ENCODE measurements at regions not wholly inside any gene's neighbourhood (a gene's known extent, or its start where the extent isn't known, plus 50 kb on each side); places are given as distances from the start of the nearest gene placed in this dataset.

GRCh38 chr10:120015064-120015463 lies 122.5 kb downstream of the SEC23IP start:
- 90 to 93% methylated on average over 5 of the region's 5 CpGs for WGBS, 2 donors
- no peaks in the 10 kb centered on the region for H3K9me3 ChIP-seq (ENCODE audit: control insufficient read depth in 2 of 2, insufficient read depth in 1 of 2, low read depth in 1 of 2, low read length in 1 of 2)
- H3K4me3 ChIP-seq (ENCODE audit: low read depth in 1 of 2, low read length in 2 of 2) = no peak overlapping the region
- peaks cover 3 to 6% of the 10 kb centered on the region in 2 donors for H3K4me1 ChIP-seq (ENCODE audit: control insufficient read depth in 2 of 2, insufficient read depth in 2 of 2, low read length in 1 of 2)
- H3K36me3 ChIP-seq (ENCODE audit: control insufficient read depth in 2 of 2, insufficient read depth in 2 of 2, low read length in 1 of 2) = no peaks in the 10 kb centered on the region
- H3K27me3 ChIP-seq (ENCODE audit: control insufficient read depth in 1 of 2, insufficient read depth in 2 of 2, low read length in 2 of 2) = peaks cover 0 to 3% of the 10 kb centered on the region in 2 donors
- H3K27ac ChIP-seq (ENCODE audit: low read depth in 2 of 2, low read length in 1 of 2) = no peak overlapping the region

GRCh38 chr10:120016906-120017305 lies 124.4 kb downstream of the SEC23IP start:
- H3K27me3 ChIP-seq (ENCODE audit: control insufficient read depth in 1 of 2, insufficient read depth in 2 of 2, low read length in 2 of 2) = no peaks in the 10 kb centered on the region
- no peak overlapping the region for H3K4me3 ChIP-seq (ENCODE audit: low read depth in 1 of 2, low read length in 2 of 2)
- 92 to 97% methylated on average over 1 of the region's 1 CpG for WGBS, 2 donors
- no peaks in the 10 kb centered on the region for H3K4me1 ChIP-seq (ENCODE audit: control insufficient read depth in 2 of 2, insufficient read depth in 2 of 2, low read length in 1 of 2)
- H3K36me3 ChIP-seq (ENCODE audit: control insufficient read depth in 2 of 2, insufficient read depth in 2 of 2, low read length in 1 of 2) = no peaks in the 10 kb centered on the region
- no peak overlapping the region for H3K27ac ChIP-seq (ENCODE audit: low read depth in 2 of 2, low read length in 1 of 2)
- no peaks in the 10 kb centered on the region for H3K9me3 ChIP-seq (ENCODE audit: control insufficient read depth in 2 of 2, insufficient read depth in 1 of 2, low read depth in 1 of 2, low read length in 1 of 2)

GRCh38 chr10:120017733-120018417 lies 125.3 kb downstream of the SEC23IP start:
- Histone ChIP-seq H3K27ac (ENCODE audit: low read depth in 2 of 2, low read length in 1 of 2) (no peak overlapping the region), H3K27me3 (ENCODE audit: control insufficient read depth in 1 of 2, insufficient read depth in 2 of 2, low read length in 2 of 2) (no peaks in the 10 kb centered on the region), H3K9me3 (ENCODE audit: control insufficient read depth in 2 of 2, insufficient read depth in 1 of 2, low read depth in 1 of 2, low read length in 1 of 2) (no peaks in the 10 kb centered on the region), H3K36me3 (ENCODE audit: control insufficient read depth in 2 of 2, insufficient read depth in 2 of 2, low read length in 1 of 2) (no peaks in the 10 kb centered on the region), H3K4me3 (ENCODE audit: low read depth in 1 of 2, low read length in 2 of 2) (no peak overlapping the region), H3K4me1 (ENCODE audit: control insufficient read depth in 2 of 2, insufficient read depth in 2 of 2, low read length in 1 of 2) (no peaks in the 10 kb centered on the region)
- 55 to 71% methylated on average over 6 of the region's 6 CpGs for WGBS, 2 donors

GRCh38 chr10:120018695-120019094 lies 126.2 kb downstream of the SEC23IP start:
- WGBS, 2 donors = 92 to 93% methylated on average over 5 of the region's 5 CpGs
- Histone ChIP-seq H3K4me1 (ENCODE audit: control insufficient read depth in 2 of 2, insufficient read depth in 2 of 2, low read length in 1 of 2) (no peaks in the 10 kb centered on the region), H3K9me3 (ENCODE audit: control insufficient read depth in 2 of 2, insufficient read depth in 1 of 2, low read depth in 1 of 2, low read length in 1 of 2) (no peaks in the 10 kb centered on the region), H3K27ac (ENCODE audit: low read depth in 2 of 2, low read length in 1 of 2) (no peak overlapping the region), H3K36me3 (ENCODE audit: control insufficient read depth in 2 of 2, insufficient read depth in 2 of 2, low read length in 1 of 2) (no peaks in the 10 kb centered on the region), H3K27me3 (ENCODE audit: control insufficient read depth in 1 of 2, insufficient read depth in 2 of 2, low read length in 2 of 2) (no peaks in the 10 kb centered on the region), H3K4me3 (ENCODE audit: low read depth in 1 of 2, low read length in 2 of 2) (no peak overlapping the region)

GRCh38 chr10:120019568-120019967 lies 127.0 kb downstream of the SEC23IP start:
- WGBS, 2 donors = 55 to 72% methylated on average over 1 of the region's 1 CpG
- H3K27me3 ChIP-seq (ENCODE audit: control insufficient read depth in 1 of 2, insufficient read depth in 2 of 2, low read length in 2 of 2) = no peaks in the 10 kb centered on the region
- H3K9me3 ChIP-seq (ENCODE audit: control insufficient read depth in 2 of 2, insufficient read depth in 1 of 2, low read depth in 1 of 2, low read length in 1 of 2) = no peaks in the 10 kb centered on the region
- H3K27ac ChIP-seq (ENCODE audit: low read depth in 2 of 2, low read length in 1 of 2) = no peak overlapping the region
- no peaks in the 10 kb centered on the region for H3K36me3 ChIP-seq (ENCODE audit: control insufficient read depth in 2 of 2, insufficient read depth in 2 of 2, low read length in 1 of 2)
- H3K4me3 ChIP-seq (ENCODE audit: low read depth in 1 of 2, low read length in 2 of 2) = no peak overlapping the region
- no peaks in the 10 kb centered on the region for H3K4me1 ChIP-seq (ENCODE audit: control insufficient read depth in 2 of 2, insufficient read depth in 2 of 2, low read length in 1 of 2)

- 51 to 53% methylated on average over 7 of the region's 7 CpGs for WGBS, 2 donors
- Histone ChIP-seq H3K9me3 (ENCODE audit: control insufficient read depth in 2 of 2, insufficient read depth in 1 of 2, low read depth in 1 of 2, low read length in 1 of 2) (no peaks in the 10 kb centered on the region), H3K36me3 (ENCODE audit: control insufficient read depth in 2 of 2, insufficient read depth in 2 of 2, low read length in 1 of 2) (no peaks in the 10 kb centered on the region), H3K27me3 (ENCODE audit: control insufficient read depth in 1 of 2, insufficient read depth in 2 of 2, low read length in 2 of 2) (no peaks in the 10 kb centered on the region), H3K4me1 (ENCODE audit: control insufficient read depth in 2 of 2, insufficient read depth in 2 of 2, low read length in 1 of 2) (no peaks in the 10 kb centered on the region), H3K27ac (ENCODE audit: low read depth in 2 of 2, low read length in 1 of 2) (no peak overlapping the region), H3K4me3 (ENCODE audit: low read depth in 1 of 2, low read length in 2 of 2) (no peak overlapping the region)
Observed at GRCh38 chr10:120022357-120022756, 129.8 kb downstream of the SEC23IP start.

- Histone ChIP-seq H3K4me3 (ENCODE audit: low read depth in 1 of 2, low read length in 2 of 2) (no peak overlapping the region), H3K27ac (ENCODE audit: low read depth in 2 of 2, low read length in 1 of 2) (no peak overlapping the region), H3K36me3 (ENCODE audit: control insufficient read depth in 2 of 2, insufficient read depth in 2 of 2, low read length in 1 of 2) (no peaks in the 10 kb centered on the region), H3K27me3 (ENCODE audit: control insufficient read depth in 1 of 2, insufficient read depth in 2 of 2, low read length in 2 of 2) (no peaks in the 10 kb centered on the region), H3K9me3 (ENCODE audit: control insufficient read depth in 2 of 2, insufficient read depth in 1 of 2, low read depth in 1 of 2, low read length in 1 of 2) (no peaks in the 10 kb centered on the region), H3K4me1 (ENCODE audit: control insufficient read depth in 2 of 2, insufficient read depth in 2 of 2, low read length in 1 of 2) (no peaks in the 10 kb centered on the region)
- 42 to 82% methylated on average over 1 of the region's 1 CpG for WGBS, 2 donors
Observed at GRCh38 chr10:120034236-120034635, 141.7 kb downstream of the SEC23IP start.

GRCh38 chr10:120039046-120039445 lies 146.5 kb downstream of the SEC23IP start:
- Histone ChIP-seq H3K27ac (ENCODE audit: low read depth in 2 of 2, low read length in 1 of 2) (no peak overlapping the region), H3K36me3 (ENCODE audit: control insufficient read depth in 2 of 2, insufficient read depth in 2 of 2, low read length in 1 of 2) (no peaks in the 10 kb centered on the region), H3K4me3 (ENCODE audit: low read depth in 1 of 2, low read length in 2 of 2) (no peak overlapping the region), H3K4me1 (ENCODE audit: control insufficient read depth in 2 of 2, insufficient read depth in 2 of 2, low read length in 1 of 2) (no peaks in the 10 kb centered on the region), H3K27me3 (ENCODE audit: control insufficient read depth in 1 of 2, insufficient read depth in 2 of 2, low read length in 2 of 2) (no peaks in the 10 kb centered on the region), H3K9me3 (ENCODE audit: control insufficient read depth in 2 of 2, insufficient read depth in 1 of 2, low read depth in 1 of 2, low read length in 1 of 2) (no peaks in the 10 kb centered on the region)

- no peaks in the 10 kb centered on the region for H3K4me1 ChIP-seq (ENCODE audit: control insufficient read depth in 2 of 2, insufficient read depth in 2 of 2, low read length in 1 of 2)
- WGBS, 2 donors = 85 to 86% methylated on average over 6 of the region's 6 CpGs
- H3K36me3 ChIP-seq (ENCODE audit: control insufficient read depth in 2 of 2, insufficient read depth in 2 of 2, low read length in 1 of 2) = no peaks in the 10 kb centered on the region
- H3K4me3 ChIP-seq (ENCODE audit: low read depth in 1 of 2, low read length in 2 of 2) = no peak overlapping the region
- H3K27me3 ChIP-seq (ENCODE audit: control insufficient read depth in 1 of 2, insufficient read depth in 2 of 2, low read length in 2 of 2) = no peaks in the 10 kb centered on the region
- no peak overlapping the region for H3K27ac ChIP-seq (ENCODE audit: low read depth in 2 of 2, low read length in 1 of 2)
- H3K9me3 ChIP-seq (ENCODE audit: control insufficient read depth in 2 of 2, insufficient read depth in 1 of 2, low read depth in 1 of 2, low read length in 1 of 2) = no peaks in the 10 kb centered on the region
Observed at GRCh38 chr10:120039826-120040225, 147.3 kb downstream of the SEC23IP start.

- Histone ChIP-seq H3K27me3 (ENCODE audit: control insufficient read depth in 1 of 2, insufficient read depth in 2 of 2, low read length in 2 of 2) (no peaks in the 10 kb centered on the region), H3K4me1 (ENCODE audit: control insufficient read depth in 2 of 2, insufficient read depth in 2 of 2, low read length in 1 of 2) (no peaks in the 10 kb centered on the region), H3K27ac (ENCODE audit: low read depth in 2 of 2, low read length in 1 of 2) (no peak overlapping the region), H3K4me3 (ENCODE audit: low read depth in 1 of 2, low read length in 2 of 2) (no peak overlapping the region), H3K9me3 (ENCODE audit: control insufficient read depth in 2 of 2, insufficient read depth in 1 of 2, low read depth in 1 of 2, low read length in 1 of 2) (no peaks in the 10 kb centered on the region), H3K36me3 (ENCODE audit: control insufficient read depth in 2 of 2, insufficient read depth in 2 of 2, low read length in 1 of 2) (no peaks in the 10 kb centered on the region)
- WGBS, 2 donors = 80 to 81% methylated on average over 12 of the region's 12 CpGs
Observed at GRCh38 chr10:120041807-120042559, 149.5 kb downstream of the SEC23IP start.

All from esophagus (tissue), 2 donors.